Dermis microvascular lymphatic vessel endothelial cell (primary cell): ENCODE measurements at regions not wholly inside any gene's neighbourhood (a gene's known extent, or its start where the extent isn't known, plus 50 kb on each side); places are given as distances from the start of the nearest gene placed in this dataset.

ENCODE experiments used
- DNase-seq, 2 donors: peaks; one replicate each; pipeline versions ENCODE4 v3.0.0 to v3.0.0-alpha.2; 2010; ENCODE audit warnings: low read depth in 2 of 2

GRCh38 chr3:56899851-56900250 is 98.1 kb upstream of the ARHGEF3 start:
- peak in 1 of 2 donors; percentile 57 for DNase-seq

- DNase-seq, result no peak
Measured at GRCh38 chr3:56899078-56899477, 97.3 kb upstream of the ARHGEF3 start.

GRCh38 chr3:56896357-56896756 is 94.6 kb upstream of the ARHGEF3 start:
- no peak for DNase-seq

GRCh38 chr3:56894881-56895431 is 93.2 kb upstream of the ARHGEF3 start:
- DNase-seq, result no peak

GRCh38 chr3:56890448-56891091 is 88.8 kb upstream of the ARHGEF3 start:
- DNase-seq, result no peak

- no peak for DNase-seq
Measured at GRCh38 chr3:56889131-56889530, 87.4 kb upstream of the ARHGEF3 start.

GRCh38 chr3:56887402-56888025 is 85.8 kb upstream of the ARHGEF3 start:
- DNase-seq, result no peak

- no peak for DNase-seq
Measured at GRCh38 chr3:56886314-56886713, 84.6 kb upstream of the ARHGEF3 start.

- DNase-seq, result no peak
Measured at GRCh38 chr3:56885879-56886278, 84.1 kb upstream of the ARHGEF3 start.

- DNase-seq, result no peak
Measured at GRCh38 chr3:56885453-56885852, 83.7 kb upstream of the ARHGEF3 start.

- DNase-seq, result no peak
Measured at GRCh38 chr3:56884387-56884786, 82.6 kb upstream of the ARHGEF3 start.

- DNase-seq, result no peak
Measured at GRCh38 chr3:56883828-56884227, 82.1 kb upstream of the ARHGEF3 start.

- no peak for DNase-seq
Measured at GRCh38 chr3:56882896-56883295, 81.1 kb upstream of the ARHGEF3 start.

- DNase-seq, result no peak
Measured at GRCh38 chr3:56881841-56882240, 80.1 kb upstream of the ARHGEF3 start.

- no peak for DNase-seq
Measured at GRCh38 chr3:56880720-56881575, 79.2 kb upstream of the ARHGEF3 start.

- peak; percentile 55 to 57 for DNase-seq
Measured at GRCh38 chr3:56879436-56880215, 77.9 kb upstream of the ARHGEF3 start.

GRCh38 chr3:56878074-56878473 is 76.3 kb upstream of the ARHGEF3 start:
- DNase-seq, result peak; percentile 60 to 70

- DNase-seq, result no peak
Measured at GRCh38 chr3:56876916-56877315, 75.2 kb upstream of the ARHGEF3 start.

GRCh38 chr3:56874269-56874668 is 72.5 kb upstream of the ARHGEF3 start:
- DNase-seq, result no peak

GRCh38 chr3:56870436-56870835 is 68.7 kb upstream of the ARHGEF3 start:
- DNase-seq, result no peak

- DNase-seq, result no peak
Measured at GRCh38 chr3:56869157-56869889, 67.6 kb upstream of the ARHGEF3 start.
